Stimulated activated naive CD8-positive, alpha-beta T cell treated with anti-CD3 and anti-CD28 coated beads, Interleukin-15, Interleukin-2, amounts not matched to agents 100 ng/mL and 50 ng/mL, for 24 hours (primary cell): ENCODE measurements at regions not wholly inside any gene's neighbourhood (a gene's known extent, or its start where the extent isn't known, plus 50 kb on each side); places are given as distances from the start of the nearest gene placed in this dataset.
"Not testable (repeated sequence)": the region's sequence is repeated elsewhere in the genome, so short reads cannot be mapped to it uniquely, and the experiment has no call there.

ENCODE experiments used
- H3K27ac Mint-ChIP-seq: one replicate; pipeline ENCODE4 v1.8.0; 2021; ENCODE audit warnings: mild to moderate bottlenecking, mixed read lengths
- H3K27me3 Mint-ChIP-seq: one replicate; pipeline ENCODE4 v1.8.0; 2021; ENCODE audit warnings: mixed read lengths
- H3K36me3 Mint-ChIP-seq: one replicate; pipeline ENCODE4 v1.8.0; 2021; ENCODE audit warnings: low read depth, mixed read lengths
- H3K4me1 Mint-ChIP-seq: one replicate; pipeline ENCODE4 v1.8.0; 2021; ENCODE audit warnings: low read depth, mixed read lengths
- H3K4me3 Mint-ChIP-seq: one replicate; pipeline ENCODE4 v1.8.0; 2021; ENCODE audit warnings: mild to moderate bottlenecking, mixed read lengths
- H3K9me3 Mint-ChIP-seq: one replicate; pipeline ENCODE4 v1.8.0; 2021; ENCODE audit warnings: mixed read lengths

- no peaks in the 10 kb centered on the region for H3K36me3 Mint-ChIP-seq
- H3K27me3 Mint-ChIP-seq: no peaks in the 10 kb centered on the region
- peaks cover 10% of the 10 kb centered on the region for H3K4me1 Mint-ChIP-seq
- H3K27ac Mint-ChIP-seq: no peak overlapping the region
- no peaks in the 10 kb centered on the region for H3K9me3 Mint-ChIP-seq
- H3K4me3 Mint-ChIP-seq: no peak overlapping the region
Measured at GRCh38 chr3:153445817-153446216, 283.8 kb downstream of the RAP2B start.

GRCh38 chr3:153448151-153448829 lies 286.3 kb downstream of the RAP2B start:
- Mint-ChIP-seq H3K4me3 (no peak overlapping the region), H3K27ac (no peak overlapping the region), H3K27me3 (no peaks in the 10 kb centered on the region), H3K9me3 (no peaks in the 10 kb centered on the region), H3K36me3 (no peaks in the 10 kb centered on the region), H3K4me1 (peaks cover 3% of the 10 kb centered on the region)

- peaks cover 9% of the 10 kb centered on the region for H3K4me1 Mint-ChIP-seq
- H3K4me3 Mint-ChIP-seq: no peak overlapping the region
- no peak overlapping the region for H3K27ac Mint-ChIP-seq
- no peaks in the 10 kb centered on the region for H3K36me3 Mint-ChIP-seq
- H3K9me3 Mint-ChIP-seq: no peaks in the 10 kb centered on the region
- no peaks in the 10 kb centered on the region for H3K27me3 Mint-ChIP-seq
Measured at GRCh38 chr3:153456833-153457545, 295.0 kb downstream of the RAP2B start.

GRCh38 chr3:153458881-153459280 lies 296.9 kb downstream of the RAP2B start:
- Mint-ChIP-seq H3K4me3 (no peak overlapping the region), H3K4me1 (peaks cover 17% of the 10 kb centered on the region), H3K9me3 (no peaks in the 10 kb centered on the region), H3K27me3 (no peaks in the 10 kb centered on the region), H3K27ac (no peak overlapping the region), H3K36me3 (no peaks in the 10 kb centered on the region)

GRCh38 chr3:153462545-153462944 lies 300.5 kb downstream of the RAP2B start:
- H3K36me3 Mint-ChIP-seq: no peaks in the 10 kb centered on the region
- no peaks in the 10 kb centered on the region for H3K27me3 Mint-ChIP-seq
- no peak overlapping the region for H3K4me3 Mint-ChIP-seq
- no peak overlapping the region for H3K27ac Mint-ChIP-seq
- H3K4me1 Mint-ChIP-seq: peaks cover 17% of the 10 kb centered on the region
- H3K9me3 Mint-ChIP-seq: no peaks in the 10 kb centered on the region

- Mint-ChIP-seq H3K9me3 (no peaks in the 10 kb centered on the region), H3K27ac (no peak overlapping the region), H3K36me3 (no peaks in the 10 kb centered on the region), H3K4me3 (no peak overlapping the region), H3K4me1 (peaks cover 17% of the 10 kb centered on the region), H3K27me3 (no peaks in the 10 kb centered on the region)
Measured at GRCh38 chr3:153463895-153464294, 301.9 kb downstream of the RAP2B start.

- Mint-ChIP-seq H3K9me3 (peaks cover 6% of the 10 kb centered on the region), H3K36me3 (no peaks in the 10 kb centered on the region), H3K27me3 (no peaks in the 10 kb centered on the region), H3K4me3 (no peak overlapping the region), H3K27ac (no peak overlapping the region), H3K4me1 (no peaks in the 10 kb centered on the region)
Measured at GRCh38 chr3:153469162-153469561, 307.1 kb downstream of the RAP2B start.

- Mint-ChIP-seq H3K4me3 (no peak overlapping the region), H3K9me3 (no peaks in the 10 kb centered on the region), H3K27ac (no peak overlapping the region), H3K4me1 (peaks cover 9% of the 10 kb centered on the region), H3K27me3 (no peaks in the 10 kb centered on the region), H3K36me3 (no peaks in the 10 kb centered on the region)
Measured at GRCh38 chr3:153484842-153485241, 322.8 kb downstream of the RAP2B start.

- Mint-ChIP-seq H3K4me1 (no peaks in the 10 kb centered on the region), H3K27ac (no peak overlapping the region), H3K9me3 (no peaks in the 10 kb centered on the region), H3K36me3 (no peaks in the 10 kb centered on the region), H3K27me3 (no peaks in the 10 kb centered on the region), H3K4me3 (no peak overlapping the region)
Measured at GRCh38 chr3:153495422-153495821, 333.4 kb downstream of the RAP2B start.

GRCh38 chr3:153502682-153503081 lies 340.7 kb downstream of the RAP2B start:
- Mint-ChIP-seq H3K4me1 (no peaks in the 10 kb centered on the region), H3K9me3 (no peaks in the 10 kb centered on the region), H3K27ac (no peak overlapping the region), H3K4me3 (no peak overlapping the region), H3K36me3 (no peaks in the 10 kb centered on the region), H3K27me3 (no peaks in the 10 kb centered on the region)

GRCh38 chr3:153503873-153504272 lies 341.8 kb downstream of the RAP2B start:
- no peaks in the 10 kb centered on the region for H3K27me3 Mint-ChIP-seq
- no peaks in the 10 kb centered on the region for H3K9me3 Mint-ChIP-seq
- H3K36me3 Mint-ChIP-seq: no peaks in the 10 kb centered on the region
- no peak overlapping the region for H3K27ac Mint-ChIP-seq
- H3K4me3 Mint-ChIP-seq: no peak overlapping the region
- no peaks in the 10 kb centered on the region for H3K4me1 Mint-ChIP-seq

- H3K4me1 Mint-ChIP-seq, H3K4me3 Mint-ChIP-seq, H3K36me3 Mint-ChIP-seq, H3K27me3 Mint-ChIP-seq, H3K27ac Mint-ChIP-seq, H3K9me3 Mint-ChIP-seq: not testable (repeated sequence)
Measured at GRCh38 chr3:153506205-153506604, 344.2 kb downstream of the RAP2B start.

GRCh38 chr3:153506686-153507085 lies 344.7 kb downstream of the RAP2B start:
- not testable (repeated sequence) for H3K27me3 Mint-ChIP-seq, H3K36me3 Mint-ChIP-seq, H3K4me3 Mint-ChIP-seq, H3K9me3 Mint-ChIP-seq, H3K27ac Mint-ChIP-seq, H3K4me1 Mint-ChIP-seq

GRCh38 chr3:153513236-153513635 lies 351.2 kb downstream of the RAP2B start:
- no peak overlapping the region for H3K4me3 Mint-ChIP-seq
- no peaks in the 10 kb centered on the region for H3K36me3 Mint-ChIP-seq
- H3K9me3 Mint-ChIP-seq: peaks cover 11% of the 10 kb centered on the region
- no peaks in the 10 kb centered on the region for H3K27me3 Mint-ChIP-seq
- no peak overlapping the region for H3K27ac Mint-ChIP-seq
- H3K4me1 Mint-ChIP-seq: no peaks in the 10 kb centered on the region

- no peaks in the 10 kb centered on the region for H3K27me3 Mint-ChIP-seq
- peaks cover 13% of the 10 kb centered on the region for H3K9me3 Mint-ChIP-seq
- no peaks in the 10 kb centered on the region for H3K4me1 Mint-ChIP-seq
- no peak overlapping the region for H3K4me3 Mint-ChIP-seq
- no peaks in the 10 kb centered on the region for H3K36me3 Mint-ChIP-seq
- no peak overlapping the region for H3K27ac Mint-ChIP-seq
Measured at GRCh38 chr3:153528473-153528872, 366.4 kb downstream of the RAP2B start.

GRCh38 chr3:153539263-153539662 lies 377.2 kb downstream of the RAP2B start:
- Mint-ChIP-seq H3K4me3 (no peak overlapping the region), H3K27me3 (no peaks in the 10 kb centered on the region), H3K27ac (no peak overlapping the region), H3K36me3 (no peaks in the 10 kb centered on the region), H3K9me3 (no peaks in the 10 kb centered on the region), H3K4me1 (no peaks in the 10 kb centered on the region)
